ENCODE measurements at regions not wholly inside any gene's neighbourhood (a gene's known extent, or its start where the extent isn't known, plus 50 kb on each side); places are given as distances from the start of the nearest gene placed in this dataset.

DNA sequence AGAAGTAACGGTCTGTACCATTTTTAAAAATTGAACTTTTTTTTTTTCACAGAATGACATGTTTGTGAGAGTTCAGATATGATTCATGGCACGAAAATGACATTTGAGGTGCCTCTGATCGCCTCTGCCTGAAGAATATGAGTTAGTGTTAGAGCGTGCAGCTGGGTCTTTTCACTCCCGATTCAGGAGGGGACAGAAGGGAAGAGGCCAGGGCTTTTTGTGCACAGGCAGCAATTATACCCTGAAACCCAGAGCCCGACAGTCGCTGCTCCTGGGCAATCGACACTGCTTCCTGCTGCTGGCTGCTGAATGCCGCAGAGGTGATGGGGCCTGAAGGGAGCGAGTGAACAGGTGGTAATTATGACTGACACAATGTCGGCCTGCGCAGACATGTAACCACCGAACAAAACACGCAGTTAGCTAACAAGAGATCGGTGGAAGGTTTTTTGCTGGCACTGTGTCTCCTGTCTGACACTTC, 652.0 kb upstream of the NOX3 start:
- TF ChIP-seq, protein P1, sequence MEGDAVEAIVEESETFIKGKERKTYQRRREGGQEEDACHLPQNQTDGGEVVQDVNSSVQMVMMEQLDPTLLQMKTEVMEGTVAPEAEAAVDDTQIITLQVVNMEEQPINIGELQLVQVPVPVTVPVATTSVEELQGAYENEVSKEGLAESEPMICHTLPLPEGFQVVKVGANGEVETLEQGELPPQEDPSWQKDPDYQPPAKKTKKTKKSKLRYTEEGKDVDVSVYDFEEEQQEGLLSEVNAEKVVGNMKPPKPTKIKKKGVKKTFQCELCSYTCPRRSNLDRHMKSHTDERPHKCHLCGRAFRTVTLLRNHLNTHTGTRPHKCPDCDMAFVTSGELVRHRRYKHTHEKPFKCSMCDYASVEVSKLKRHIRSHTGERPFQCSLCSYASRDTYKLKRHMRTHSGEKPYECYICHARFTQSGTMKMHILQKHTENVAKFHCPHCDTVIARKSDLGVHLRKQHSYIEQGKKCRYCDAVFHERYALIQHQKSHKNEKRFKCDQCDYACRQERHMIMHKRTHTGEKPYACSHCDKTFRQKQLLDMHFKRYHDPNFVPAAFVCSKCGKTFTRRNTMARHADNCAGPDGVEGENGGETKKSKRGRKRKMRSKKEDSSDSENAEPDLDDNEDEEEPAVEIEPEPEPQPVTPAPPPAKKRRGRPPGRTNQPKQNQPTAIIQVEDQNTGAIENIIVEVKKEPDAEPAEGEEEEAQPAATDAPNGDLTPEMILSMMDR (IDR thresholded peaks at IDR 0.05; ENCODE audit: control extremely low read depth, extremely low read depth, low read depth, missing control alignments): no peak
- CTCF ChIA-PET: interaction anchor here (1.4 to 2.1 kb wide), 3 partner anchors 8 to 11 kb away, joined by 3 to 7 read pairs (median 5); no protein-coding TSS in a partner anchor
- no peak for DNase-seq (ENCODE audit: extremely low spot score)
- POLR2A ChIA-PET: no interaction called here

DNA sequence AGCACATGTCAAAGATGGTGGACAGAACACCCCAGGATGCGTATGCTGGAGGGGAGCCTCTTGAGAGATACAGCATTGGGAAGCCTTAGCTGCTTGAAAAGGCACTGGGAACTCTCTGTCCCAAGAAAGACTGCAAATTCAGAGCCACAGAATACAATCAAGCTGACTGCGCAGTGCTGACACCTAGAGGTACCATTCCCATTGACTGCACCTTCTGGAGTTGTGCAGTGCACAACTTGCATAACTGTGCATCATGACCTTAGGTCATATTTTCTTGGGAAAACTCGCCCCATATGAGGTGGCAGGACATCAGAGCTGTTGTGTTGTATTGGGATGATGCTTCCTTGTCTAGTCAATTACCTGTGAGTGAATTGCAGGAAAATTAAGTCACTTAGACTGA, 646.5 kb upstream of the NOX3 start:
- ChIA-PET POLR2A (interaction anchor here (0.5 kb wide), 1 partner anchor 538 kb away, joined by 3 read pairs; no protein-coding TSS in a partner anchor), CTCF (interaction anchor here (1.7 kb wide), 1 partner anchor 35 kb away, joined by 3 read pairs; no protein-coding TSS in a partner anchor)
- DNase-seq (ENCODE audit: extremely low spot score): no peak
- TF ChIP-seq, protein P1 (IDR thresholded peaks at IDR 0.05; ENCODE audit: control extremely low read depth, extremely low read depth, low read depth, missing control alignments): no peak

DNA sequence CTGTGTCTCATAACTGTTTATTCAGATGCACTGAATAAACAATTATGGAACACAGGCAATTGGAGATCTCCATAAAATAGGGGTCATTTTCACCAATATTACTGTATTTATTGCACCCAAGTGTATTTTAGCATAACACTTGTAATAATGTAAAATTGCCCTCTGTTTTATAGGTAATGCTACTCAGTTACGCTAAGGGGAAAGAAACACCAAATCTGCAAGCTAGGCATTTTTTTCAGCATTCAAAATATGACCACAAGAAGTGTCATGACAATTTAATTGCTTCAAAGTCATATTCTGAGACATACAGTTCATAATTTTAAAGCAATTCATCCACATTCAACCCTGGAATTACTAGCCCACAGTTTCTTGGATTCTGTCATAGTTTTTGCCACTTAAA, 643.2 kb upstream of the NOX3 start:
- DNase-seq (ENCODE audit: extremely low spot score): no peak
- CTCF ChIA-PET: interaction anchor here (1.2 kb wide), 1 partner anchor 10 kb away, joined by 5 read pairs; no protein-coding TSS in a partner anchor
- POLR2A ChIA-PET: no interaction called here
- TF ChIP-seq, protein P1 (IDR thresholded peaks at IDR 0.05; ENCODE audit: control extremely low read depth, extremely low read depth, low read depth, missing control alignments): no peak

DNA sequence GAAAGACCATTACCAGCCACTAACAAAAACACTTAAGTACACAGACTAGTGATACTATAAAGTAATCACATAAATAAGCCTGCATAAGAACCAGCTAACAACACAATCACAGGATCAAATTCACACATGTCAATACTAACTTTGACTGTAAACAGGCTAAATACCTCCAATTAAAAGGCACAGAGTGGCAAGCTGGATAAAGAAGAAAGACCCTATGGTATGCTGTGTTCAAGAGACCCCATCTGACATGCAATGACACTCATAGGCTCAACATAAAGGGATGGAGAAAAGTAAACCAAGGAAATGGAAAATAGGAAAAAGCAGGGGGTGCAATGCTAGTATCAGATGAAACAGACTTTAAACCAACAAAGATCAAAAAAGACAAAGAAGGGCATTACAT, 631.8 kb upstream of the NOX3 start:
- TF ChIP-seq, protein P1 (IDR thresholded peaks at IDR 0.05; ENCODE audit: control extremely low read depth, extremely low read depth, low read depth, missing control alignments): no peak
- no peak for DNase-seq (ENCODE audit: extremely low spot score)
- ChIA-PET POLR2A (no interaction called here), CTCF (no interaction called here)

DNA sequence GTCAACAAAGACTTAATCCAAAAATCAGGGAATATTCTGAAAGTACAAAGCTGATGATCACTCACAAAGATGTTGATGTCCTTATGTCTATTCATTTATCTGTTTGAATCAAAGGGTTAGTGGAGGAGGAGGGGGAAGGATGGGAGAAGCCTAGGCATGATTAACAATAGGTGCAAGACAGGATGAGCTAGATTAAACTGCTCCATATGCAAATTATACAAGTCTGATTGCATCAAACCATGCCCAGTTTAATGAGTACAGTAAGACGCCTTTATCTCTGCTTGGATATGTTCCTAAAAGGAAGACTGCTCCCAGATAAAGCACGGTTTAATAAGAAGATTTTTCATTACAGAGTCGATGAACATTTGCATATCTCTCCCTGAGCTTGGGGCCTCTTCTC, 626.4 kb upstream of the NOX3 start:
- CTCF ChIA-PET: no interaction called here
- DNase-seq (ENCODE audit: extremely low spot score): no peak
- POLR2A ChIA-PET: no interaction called here
- TF ChIP-seq, protein P1 (IDR thresholded peaks at IDR 0.05; ENCODE audit: control extremely low read depth, extremely low read depth, low read depth, missing control alignments): no peak

DNA sequence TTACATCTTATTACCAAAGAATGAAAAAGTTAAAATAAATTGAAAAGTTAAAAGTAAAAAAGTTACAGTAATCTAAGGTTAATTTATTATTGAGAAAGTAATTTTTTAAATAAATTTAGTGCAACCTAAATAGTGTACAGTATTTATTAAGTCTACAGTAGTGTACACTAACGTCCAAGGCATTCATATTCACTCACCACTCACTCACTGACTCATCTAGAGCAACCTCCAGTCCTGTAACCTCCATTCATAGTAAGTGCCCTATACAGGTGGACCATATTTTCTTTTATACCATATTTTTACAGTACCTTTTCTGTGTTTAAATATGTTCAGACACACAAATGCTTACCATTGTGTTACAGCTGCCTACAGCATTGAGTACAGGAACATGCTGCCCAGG, 624.7 kb upstream of the NOX3 start:
- DNase-seq (ENCODE audit: extremely low spot score): no peak
- TF ChIP-seq, protein P1 (IDR thresholded peaks at IDR 0.05; ENCODE audit: control extremely low read depth, extremely low read depth, low read depth, missing control alignments): no peak
- CTCF ChIA-PET: no interaction called here
- POLR2A ChIA-PET: no interaction called here

DNA sequence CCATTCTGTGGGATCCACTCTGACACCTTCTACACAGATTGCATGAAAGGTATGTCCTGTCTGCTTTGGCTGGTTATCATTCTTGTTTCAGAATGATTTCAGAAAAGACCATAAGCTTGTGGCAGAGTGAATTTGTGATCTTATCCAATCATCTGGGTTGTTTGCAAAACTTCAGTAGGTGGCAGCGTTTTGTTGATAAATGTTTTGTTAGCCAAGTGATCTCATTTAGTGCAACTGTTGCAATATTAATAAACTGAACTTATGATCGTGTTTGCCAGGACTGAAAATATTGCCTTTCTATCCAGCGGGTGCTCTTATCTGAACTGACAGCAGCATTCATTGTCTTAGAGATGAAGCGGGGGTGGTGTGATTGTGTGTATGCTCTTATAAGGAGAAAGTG, 613.2 kb upstream of the NOX3 start:
- DNase-seq (ENCODE audit: extremely low spot score): no peak
- POLR2A ChIA-PET: no interaction called here
- TF ChIP-seq, protein P1 (IDR thresholded peaks at IDR 0.05; ENCODE audit: control extremely low read depth, extremely low read depth, low read depth, missing control alignments): no peak
- CTCF ChIA-PET: no interaction called here

Data from GM10248 (cell line).